GM10266 (cell line): ENCODE measurements at regions not wholly inside any gene's neighbourhood (a gene's known extent, or its start where the extent isn't known, plus 50 kb on each side); places are given as distances from the start of the nearest gene placed in this dataset.

Source experiments
- DNase-seq: peaks from one replicate; pipeline ENCODE4 v3.0.0; 2012; ENCODE audit errors: extremely low spot score
- TF ChIP-seq, protein P1 (sequence below): IDR thresholded peaks from 2 replicates; pipeline ENCODE4 v1.5.1; 2012; ENCODE audit warnings: mild to moderate bottlenecking, low read depth; ENCODE audit not compliant: control insufficient read depth, insufficient read depth; ENCODE audit errors: missing control alignments

DNA sequence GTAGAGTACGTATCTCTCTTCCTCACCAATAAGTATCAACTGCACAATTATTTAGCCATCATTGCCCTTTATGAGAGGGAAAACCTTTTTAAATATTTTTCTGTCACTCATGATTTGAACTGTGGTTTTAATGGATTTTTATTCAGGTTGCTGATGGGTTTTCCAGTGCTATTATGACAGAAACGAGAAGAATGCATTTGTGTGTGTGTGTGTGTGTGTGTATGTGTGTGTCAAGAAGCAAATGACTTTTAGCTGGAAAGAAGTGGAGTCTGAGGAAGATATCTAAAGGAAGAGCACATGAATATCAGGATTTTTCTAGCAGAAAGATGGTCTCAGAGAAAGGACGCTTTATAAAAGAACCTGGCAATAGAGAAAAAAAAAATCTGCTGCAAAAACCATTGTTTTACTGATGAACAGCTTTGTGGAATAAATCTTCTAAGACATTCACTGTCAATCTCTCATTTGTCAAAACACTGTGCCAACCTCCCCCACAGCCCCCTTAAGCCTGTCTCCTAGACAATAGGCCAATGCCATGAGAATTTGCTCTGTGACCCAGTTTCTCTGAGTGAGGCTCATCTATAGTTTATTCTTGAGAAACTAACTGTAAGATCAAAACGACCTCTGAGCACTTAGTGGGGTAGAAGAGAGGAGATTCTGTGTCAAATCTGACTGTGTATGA, 417.7 kb downstream of the FLRT2 start:
- DNase-seq, result no peak
- TF ChIP-seq, protein P1, sequence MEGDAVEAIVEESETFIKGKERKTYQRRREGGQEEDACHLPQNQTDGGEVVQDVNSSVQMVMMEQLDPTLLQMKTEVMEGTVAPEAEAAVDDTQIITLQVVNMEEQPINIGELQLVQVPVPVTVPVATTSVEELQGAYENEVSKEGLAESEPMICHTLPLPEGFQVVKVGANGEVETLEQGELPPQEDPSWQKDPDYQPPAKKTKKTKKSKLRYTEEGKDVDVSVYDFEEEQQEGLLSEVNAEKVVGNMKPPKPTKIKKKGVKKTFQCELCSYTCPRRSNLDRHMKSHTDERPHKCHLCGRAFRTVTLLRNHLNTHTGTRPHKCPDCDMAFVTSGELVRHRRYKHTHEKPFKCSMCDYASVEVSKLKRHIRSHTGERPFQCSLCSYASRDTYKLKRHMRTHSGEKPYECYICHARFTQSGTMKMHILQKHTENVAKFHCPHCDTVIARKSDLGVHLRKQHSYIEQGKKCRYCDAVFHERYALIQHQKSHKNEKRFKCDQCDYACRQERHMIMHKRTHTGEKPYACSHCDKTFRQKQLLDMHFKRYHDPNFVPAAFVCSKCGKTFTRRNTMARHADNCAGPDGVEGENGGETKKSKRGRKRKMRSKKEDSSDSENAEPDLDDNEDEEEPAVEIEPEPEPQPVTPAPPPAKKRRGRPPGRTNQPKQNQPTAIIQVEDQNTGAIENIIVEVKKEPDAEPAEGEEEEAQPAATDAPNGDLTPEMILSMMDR, result no peak

- TF ChIP-seq, protein P1, result no peak
Measured at GRCh38 chr14:85943192-85943591, 413.2 kb downstream of the FLRT2 start.

GRCh38 chr14:85934886-85935254, 404.9 kb downstream of the FLRT2 start:
- no peak for DNase-seq
- TF ChIP-seq, protein P1, result no peak

More at GRCh38 chr14:85943192-85943591, 413.2 kb downstream of the FLRT2 start:
- no peak for DNase-seq

- peak; percentile 17 for DNase-seq
- TF ChIP-seq, protein P1, result no peak
Measured at GRCh38 chr14:85934123-85934885, 404.4 kb downstream of the FLRT2 start.

GRCh38 chr14:85921241-85921640, 391.3 kb downstream of the FLRT2 start:
- no peak for DNase-seq
- TF ChIP-seq, protein P1, result no peak

GRCh38 chr14:85917716-85918115, 387.8 kb downstream of the FLRT2 start:
- TF ChIP-seq, protein P1, result no peak
- DNase-seq, result no peak

- DNase-seq, result no peak
- TF ChIP-seq, protein P1, result no peak
Measured at GRCh38 chr14:85915711-85916110, 385.8 kb downstream of the FLRT2 start.
